Gastrocnemius medialis (tissue), 4 donors: ENCODE measurements at regions not wholly inside any gene's neighbourhood (a gene's known extent, or its start where the extent isn't known, plus 50 kb on each side); places are given as distances from the start of the nearest gene placed in this dataset.

Experiments
- POLR2A ChIP-seq, 2 donors: fragments of 450-650 bp; IDR thresholded peaks; one replicate each; pipeline ENCODE4 v1.6.1; 2017; ENCODE audit warnings: antibody characterized with exemption in 2 of 2, mild to moderate bottlenecking in 2 of 2, moderate library complexity in 2 of 2
- TF ChIP-seq, protein P1 (sequence below), 5 experiments: fragments of 450-650 bp in 3 of 5; fragments of 200-600 bp in 2 of 5; sonication (generic) in 2 of 5; IDR thresholded peaks in 4 of 5; conservative IDR thresholded peaks in 1 of 5; 1 replicate in 4 of 5; 2 replicates in 1 of 5; pipeline ENCODE4 v1.5.1; 2016 to 2019; ENCODE audit warnings: antibody characterized with exemption in 5 of 5, mild to moderate bottlenecking in 3 of 5, moderate library complexity in 3 of 5

DNA sequence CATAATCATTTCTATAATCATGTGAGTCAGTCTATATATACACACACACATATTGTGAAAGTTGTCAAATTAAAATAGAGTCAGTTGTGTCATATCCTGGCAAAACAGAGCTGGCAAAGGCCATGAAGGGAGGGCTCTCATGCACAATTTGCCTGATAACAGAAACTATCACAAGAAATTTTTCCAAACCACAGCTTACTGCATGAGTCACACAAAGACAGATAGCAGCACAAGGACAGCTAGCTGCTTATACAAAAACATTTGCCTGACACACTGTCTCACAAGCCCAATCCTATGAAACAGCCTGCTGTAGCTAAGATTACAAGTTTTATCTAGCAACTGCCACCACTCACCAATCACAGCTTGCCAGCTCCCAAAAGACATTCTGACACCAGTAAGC is 848.5 kb upstream of the MAN1A1 start:
- TF ChIP-seq, protein P1, sequence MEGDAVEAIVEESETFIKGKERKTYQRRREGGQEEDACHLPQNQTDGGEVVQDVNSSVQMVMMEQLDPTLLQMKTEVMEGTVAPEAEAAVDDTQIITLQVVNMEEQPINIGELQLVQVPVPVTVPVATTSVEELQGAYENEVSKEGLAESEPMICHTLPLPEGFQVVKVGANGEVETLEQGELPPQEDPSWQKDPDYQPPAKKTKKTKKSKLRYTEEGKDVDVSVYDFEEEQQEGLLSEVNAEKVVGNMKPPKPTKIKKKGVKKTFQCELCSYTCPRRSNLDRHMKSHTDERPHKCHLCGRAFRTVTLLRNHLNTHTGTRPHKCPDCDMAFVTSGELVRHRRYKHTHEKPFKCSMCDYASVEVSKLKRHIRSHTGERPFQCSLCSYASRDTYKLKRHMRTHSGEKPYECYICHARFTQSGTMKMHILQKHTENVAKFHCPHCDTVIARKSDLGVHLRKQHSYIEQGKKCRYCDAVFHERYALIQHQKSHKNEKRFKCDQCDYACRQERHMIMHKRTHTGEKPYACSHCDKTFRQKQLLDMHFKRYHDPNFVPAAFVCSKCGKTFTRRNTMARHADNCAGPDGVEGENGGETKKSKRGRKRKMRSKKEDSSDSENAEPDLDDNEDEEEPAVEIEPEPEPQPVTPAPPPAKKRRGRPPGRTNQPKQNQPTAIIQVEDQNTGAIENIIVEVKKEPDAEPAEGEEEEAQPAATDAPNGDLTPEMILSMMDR (IDR thresholded peaks at IDR 0.05 in 4 of 5, conservative IDR thresholded peaks at IDR 0.05 in 1 of 5) = no peak
- no peak for TF ChIP-seq POLR2A (IDR thresholded peaks at IDR 0.05)
